ENCODE measurements at regions not wholly inside any gene's neighbourhood (a gene's known extent, or its start where the extent isn't known, plus 50 kb on each side); places are given as distances from the start of the nearest gene placed in this dataset.
"Not testable (repeated sequence)": the region's sequence is repeated elsewhere in the genome, so short reads cannot be mapped to it uniquely, and the experiment has no call there.

DNA sequence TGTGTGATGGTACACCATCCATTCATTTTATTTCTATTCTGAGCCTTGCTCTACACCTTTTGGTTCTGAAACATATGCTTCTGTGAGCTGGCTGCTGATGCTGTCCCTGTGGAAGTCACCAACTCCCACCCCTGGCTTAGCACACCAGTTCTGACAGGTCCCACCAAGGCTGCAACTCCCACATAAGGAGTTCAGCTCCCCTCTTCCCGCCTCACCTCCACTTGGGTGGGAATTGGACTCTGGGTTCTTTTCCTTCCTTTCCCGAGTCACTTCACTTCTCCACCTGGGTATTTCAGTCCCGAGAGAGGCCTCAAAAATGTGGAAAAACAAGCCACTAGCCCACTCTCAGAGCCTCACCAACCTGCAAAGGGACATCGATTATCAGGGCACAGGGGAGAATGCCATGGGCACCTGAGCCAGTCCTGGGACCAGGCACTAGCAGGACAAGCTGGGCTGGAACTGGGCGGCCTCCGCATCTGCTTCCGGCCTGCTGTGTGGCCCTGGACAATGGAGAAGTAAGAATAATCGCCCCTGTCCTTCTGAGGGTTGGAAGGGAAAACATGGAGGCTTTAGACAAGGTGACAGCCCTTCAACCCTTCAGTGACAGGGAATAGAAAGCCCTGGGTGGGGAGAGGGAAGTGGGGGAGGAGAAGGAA lies 80.1 kb downstream of the IGLL1 start:
- no peak overlapping the region for H3K27ac ChIP-seq (ENCODE audit: insufficient read depth in 1 of 2, low read depth in 1 of 2, low read length in 2 of 2, poor library complexity in 1 of 2, severe bottlenecking in 2 of 2)
- CTCF ChIA-PET = no interaction called here
- no peak overlapping the region for H3K4me3 ChIP-seq (ENCODE audit: control insufficient read depth in 1 of 7, extremely low read depth in 1 of 7, insufficient read depth in 4 of 7, low read depth in 2 of 7, low read length in 6 of 7)
- peaks cover 0 to 21% (median 14%) of the 10 kb centered on the region in 4 experiments for H3K4me1 ChIP-seq (ENCODE audit: control extremely low read depth in 1 of 4, control insufficient read depth in 4 of 4, insufficient read depth in 4 of 4, low read length in 3 of 4)
- H3K9me3 ChIP-seq (ENCODE audit: control extremely low read depth in 1 of 5, control insufficient read depth in 4 of 5, insufficient read depth in 2 of 5, low read depth in 1 of 5, low read length in 4 of 5) = no peaks in the 10 kb centered on the region
- POLR2A ChIA-PET = no interaction called here
- no peaks in the 10 kb centered on the region for H3K27me3 ChIP-seq (replicated peaks in 2 of 5; ENCODE audit: control insufficient read depth in 4 of 5, insufficient read depth in 5 of 5, low read length in 4 of 5)
- no peak for DNase-seq
- 95% methylated on average over 5 of the region's 8 CpGs for WGBS (ENCODE audit: insufficient coverage)
- no peaks in the 10 kb centered on the region for H3K36me3 ChIP-seq (ENCODE audit: control insufficient read depth in 4 of 4, insufficient read depth in 4 of 4, low read length in 3 of 4)

DNA sequence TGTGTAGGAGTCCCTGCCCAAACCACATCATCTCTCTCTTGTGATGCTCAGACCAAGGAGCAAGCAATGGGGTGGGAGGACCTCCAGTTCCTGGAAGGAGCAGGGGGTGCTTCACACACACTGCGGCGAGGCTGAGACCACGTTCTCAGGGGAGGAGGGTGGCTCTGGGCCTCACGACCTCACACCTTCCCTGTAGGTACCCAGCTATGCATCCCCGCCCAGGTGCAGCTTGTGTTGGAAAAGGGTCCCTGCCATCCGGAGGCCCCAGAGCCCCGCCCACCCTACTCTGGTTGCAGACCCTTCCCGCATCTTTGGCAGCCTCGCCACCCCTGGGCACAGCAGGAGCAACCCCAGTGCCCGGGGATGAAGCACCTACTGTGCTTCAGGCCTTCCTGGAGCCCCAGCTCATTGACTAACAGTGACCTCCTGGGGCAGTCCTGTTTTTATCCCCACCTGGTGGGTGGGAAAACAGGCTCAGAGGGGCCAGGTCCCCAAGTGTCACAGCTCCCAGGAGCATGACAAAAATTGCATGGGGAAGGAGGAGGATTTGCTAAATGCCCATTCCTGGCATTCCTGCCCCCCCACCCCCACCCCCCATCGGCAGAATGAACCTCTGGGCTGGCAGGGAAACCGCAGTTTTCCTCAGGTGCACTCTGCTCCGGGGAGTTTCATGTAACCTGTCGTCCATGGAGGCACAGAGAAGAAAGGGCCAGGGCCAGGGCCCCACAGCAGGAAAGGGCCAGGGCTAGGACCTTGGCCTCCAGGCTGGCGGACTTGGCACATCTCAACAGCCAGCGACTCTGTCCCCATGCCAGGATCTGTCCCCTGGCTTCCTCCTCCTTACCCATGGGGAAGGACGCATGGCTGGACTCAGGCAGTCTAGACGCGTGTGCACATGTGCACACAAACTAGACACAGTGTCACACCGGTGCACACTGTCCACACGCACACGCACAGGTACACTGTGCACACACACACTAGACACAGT lies 81.0 kb downstream of the IGLL1 start:
- ChIA-PET CTCF (no interaction called here), POLR2A (no interaction called here)
- no peaks in the 10 kb centered on the region for H3K9me3 ChIP-seq (ENCODE audit: control extremely low read depth in 1 of 5, control insufficient read depth in 4 of 5, insufficient read depth in 2 of 5, low read depth in 1 of 5, low read length in 4 of 5)
- no peak overlapping the region for H3K27ac ChIP-seq (ENCODE audit: insufficient read depth in 1 of 2, low read depth in 1 of 2, low read length in 2 of 2, poor library complexity in 1 of 2, severe bottlenecking in 2 of 2)
- no peak overlapping the region for H3K4me3 ChIP-seq (ENCODE audit: control insufficient read depth in 1 of 7, extremely low read depth in 1 of 7, insufficient read depth in 4 of 7, low read depth in 2 of 7, low read length in 6 of 7)
- peaks cover 0 to 24% (median 17%) of the 10 kb centered on the region in 4 experiments for H3K4me1 ChIP-seq (ENCODE audit: control extremely low read depth in 1 of 4, control insufficient read depth in 4 of 4, insufficient read depth in 4 of 4, low read length in 3 of 4)
- DNase-seq = no peak
- WGBS (ENCODE audit: insufficient coverage) = 93% methylated on average over 20 of the region's 22 CpGs
- no peaks in the 10 kb centered on the region for H3K27me3 ChIP-seq (replicated peaks in 2 of 5; ENCODE audit: control insufficient read depth in 4 of 5, insufficient read depth in 5 of 5, low read length in 4 of 5)
- H3K36me3 ChIP-seq (ENCODE audit: control insufficient read depth in 4 of 4, insufficient read depth in 4 of 4, low read length in 3 of 4) = no peaks in the 10 kb centered on the region

DNA sequence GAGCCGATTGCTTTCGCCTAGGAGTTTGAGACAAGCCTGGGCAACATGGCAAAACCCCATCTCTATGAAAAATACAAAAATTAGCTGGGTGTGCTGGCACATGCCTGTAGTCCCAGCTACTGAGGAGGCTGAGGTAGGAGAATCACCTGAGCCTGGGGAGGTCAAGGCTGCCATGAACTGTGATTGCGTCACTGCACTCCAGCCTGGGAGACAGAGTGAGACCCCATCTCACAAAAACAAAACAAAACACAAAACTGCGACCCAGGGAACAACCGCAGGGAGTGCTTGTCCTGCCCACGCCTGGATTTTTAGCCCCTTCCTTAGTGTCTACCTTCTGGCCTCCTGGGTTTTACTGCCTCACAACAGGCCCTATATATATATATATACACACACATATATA lies 82.2 kb downstream of the IGLL1 start:
- H3K9me3 ChIP-seq (ENCODE audit: control extremely low read depth in 1 of 5, control insufficient read depth in 4 of 5, insufficient read depth in 2 of 5, low read depth in 1 of 5, low read length in 4 of 5); POLR2A ChIA-PET; H3K27me3 ChIP-seq (replicated peaks in 2 of 5; ENCODE audit: control insufficient read depth in 4 of 5, insufficient read depth in 5 of 5, low read length in 4 of 5); CTCF ChIA-PET; H3K36me3 ChIP-seq (ENCODE audit: control insufficient read depth in 4 of 4, insufficient read depth in 4 of 4, low read length in 3 of 4); DNase-seq; H3K27ac ChIP-seq (ENCODE audit: insufficient read depth in 1 of 2, low read depth in 1 of 2, low read length in 2 of 2, poor library complexity in 1 of 2, severe bottlenecking in 2 of 2); H3K4me3 ChIP-seq (ENCODE audit: control insufficient read depth in 1 of 7, extremely low read depth in 1 of 7, insufficient read depth in 4 of 7, low read depth in 2 of 7, low read length in 6 of 7): not testable (repeated sequence)
- 93% methylated on average over 2 of the region's 6 CpGs for WGBS (ENCODE audit: insufficient coverage)
- H3K4me1 ChIP-seq (ENCODE audit: control extremely low read depth in 1 of 4, control insufficient read depth in 4 of 4, insufficient read depth in 4 of 4, low read length in 3 of 4) = peaks cover 0 to 22% (median 17%) of the 10 kb centered on the region in 4 experiments

DNA sequence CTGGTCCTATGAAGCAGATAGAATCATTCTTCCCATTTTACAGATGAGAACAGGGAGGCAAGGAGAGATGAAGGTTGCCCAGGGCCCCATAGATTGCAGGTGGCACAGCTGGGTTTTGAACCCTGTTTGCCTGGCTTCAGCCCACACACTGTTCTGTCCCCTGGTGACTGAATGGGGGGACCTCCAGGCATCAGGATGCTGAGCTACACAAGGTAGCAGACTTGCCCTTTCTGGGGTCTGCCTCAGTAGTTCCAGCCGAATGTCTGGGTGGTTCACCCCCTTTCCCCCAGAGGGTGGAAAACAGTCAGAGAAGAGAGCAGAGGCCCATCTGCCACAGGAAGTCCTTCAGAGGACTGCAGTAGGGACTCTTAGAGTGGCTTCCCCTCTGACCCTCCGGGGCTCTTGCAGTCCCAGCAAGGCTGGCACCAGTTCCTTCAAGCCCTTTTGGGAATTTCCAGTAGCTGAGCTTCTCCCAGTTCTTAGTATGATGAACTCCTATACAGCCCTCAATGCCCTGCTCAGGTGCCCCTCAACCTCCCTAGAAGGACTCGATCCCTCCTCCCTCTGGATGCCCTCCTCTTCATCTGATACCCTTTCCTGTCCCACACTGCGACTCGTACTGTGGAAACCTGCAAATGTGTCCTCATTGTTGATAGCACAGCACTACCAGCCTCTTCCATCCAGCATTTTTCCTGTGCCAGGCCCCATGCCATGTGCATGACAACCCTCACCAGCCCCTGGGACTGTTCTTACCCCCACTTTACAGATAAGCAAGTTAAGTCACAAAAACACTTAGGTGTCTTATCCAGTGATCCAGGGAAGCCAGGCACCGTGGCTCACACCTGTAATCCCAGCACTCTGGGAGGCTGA lies 82.8 kb downstream of the IGLL1 start:
- ChIA-PET POLR2A (no interaction called here), CTCF (no interaction called here)
- no peak for DNase-seq
- Histone ChIP-seq H3K4me3 (ENCODE audit: control insufficient read depth in 1 of 7, extremely low read depth in 1 of 7, insufficient read depth in 4 of 7, low read depth in 2 of 7, low read length in 6 of 7) (no peak overlapping the region), H3K27ac (ENCODE audit: insufficient read depth in 1 of 2, low read depth in 1 of 2, low read length in 2 of 2, poor library complexity in 1 of 2, severe bottlenecking in 2 of 2) (no peak overlapping the region), H3K9me3 (ENCODE audit: control extremely low read depth in 1 of 5, control insufficient read depth in 4 of 5, insufficient read depth in 2 of 5, low read depth in 1 of 5, low read length in 4 of 5) (no peaks in the 10 kb centered on the region), H3K27me3 (replicated peaks in 2 of 5; ENCODE audit: control insufficient read depth in 4 of 5, insufficient read depth in 5 of 5, low read length in 4 of 5) (no peaks in the 10 kb centered on the region), H3K36me3 (ENCODE audit: control insufficient read depth in 4 of 4, insufficient read depth in 4 of 4, low read length in 3 of 4) (no peaks in the 10 kb centered on the region), H3K4me1 (ENCODE audit: control extremely low read depth in 1 of 4, control insufficient read depth in 4 of 4, insufficient read depth in 4 of 4, low read length in 3 of 4) (peaks cover 0 to 22% (median 17%) of the 10 kb centered on the region in 4 experiments)
- WGBS (ENCODE audit: insufficient coverage) = 86% methylated on average over 6 of the region's 6 CpGs

- ChIA-PET CTCF (no interaction called here), POLR2A (interaction anchor here (0.6 kb wide), 1 partner anchor 111 kb away, joined by 3 read pairs; no protein-coding TSS in a partner anchor)
- Histone ChIP-seq H3K36me3 (ENCODE audit: control insufficient read depth in 4 of 4, insufficient read depth in 4 of 4, low read length in 3 of 4) (no peaks in the 10 kb centered on the region), H3K4me3 (ENCODE audit: control insufficient read depth in 1 of 7, extremely low read depth in 1 of 7, insufficient read depth in 4 of 7, low read depth in 2 of 7, low read length in 6 of 7) (no peak overlapping the region), H3K27ac (ENCODE audit: insufficient read depth in 1 of 2, low read depth in 1 of 2, low read length in 2 of 2, poor library complexity in 1 of 2, severe bottlenecking in 2 of 2) (no peak overlapping the region), H3K9me3 (ENCODE audit: control extremely low read depth in 1 of 5, control insufficient read depth in 4 of 5, insufficient read depth in 2 of 5, low read depth in 1 of 5, low read length in 4 of 5) (no peaks in the 10 kb centered on the region), H3K27me3 (replicated peaks in 2 of 5; ENCODE audit: control insufficient read depth in 4 of 5, insufficient read depth in 5 of 5, low read length in 4 of 5) (no peaks in the 10 kb centered on the region), H3K4me1 (ENCODE audit: control extremely low read depth in 1 of 4, control insufficient read depth in 4 of 4, insufficient read depth in 4 of 4, low read length in 3 of 4) (peaks cover 0 to 22% (median 17%) of the 10 kb centered on the region in 4 experiments)
- WGBS (ENCODE audit: insufficient coverage) = 100% methylated on average over 2 of the region's 3 CpGs
- DNase-seq = no peak
These were observed 83.7 kb downstream of the IGLL1 start for GRCh38 chr22:23496445-23496833.

DNA sequence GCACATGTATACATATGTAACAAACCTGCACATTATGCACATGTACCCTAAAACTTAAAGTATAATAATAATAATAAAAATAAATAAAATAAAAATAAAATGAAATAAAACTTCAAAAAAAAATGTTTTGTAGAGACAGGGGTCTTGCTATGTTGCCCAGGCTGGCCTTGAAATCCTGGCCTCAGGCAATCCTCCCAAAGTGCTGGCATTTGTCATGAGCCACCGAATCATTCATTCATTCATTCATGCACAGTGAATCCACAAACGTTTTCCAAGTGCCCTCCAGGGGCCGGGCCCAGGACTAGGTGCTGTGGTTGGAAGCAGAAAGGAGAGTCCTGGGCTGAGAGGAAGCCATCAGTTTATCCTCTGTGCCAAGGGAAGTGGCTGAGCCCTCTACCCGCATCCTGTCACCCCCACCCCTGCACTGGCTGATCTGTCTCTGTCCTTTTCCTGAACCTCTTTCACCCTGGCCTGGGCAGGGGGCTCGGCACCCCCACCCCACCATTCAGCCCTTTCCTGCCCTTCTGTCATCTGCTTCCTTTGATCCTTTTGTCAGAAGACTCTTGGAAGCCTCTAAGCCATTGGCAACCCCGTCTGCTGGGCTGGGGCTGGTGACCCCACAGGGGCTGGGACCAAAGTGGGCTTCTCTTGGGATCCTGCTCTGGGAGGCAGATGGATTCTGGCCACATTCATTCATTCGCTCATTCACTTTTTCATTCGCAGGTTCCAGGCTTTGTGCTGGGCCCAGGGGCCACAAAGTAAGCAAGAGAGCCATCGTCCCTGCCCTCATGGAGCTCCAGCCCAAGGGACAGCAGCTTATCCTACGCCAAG lies 84.3 kb downstream of the IGLL1 start:
- H3K9me3 ChIP-seq (ENCODE audit: control extremely low read depth in 1 of 5, control insufficient read depth in 4 of 5, insufficient read depth in 2 of 5, low read depth in 1 of 5, low read length in 4 of 5) = no peaks in the 10 kb centered on the region
- peak overlapping the region in 1 of 7 experiments; percentile 5 for H3K4me3 ChIP-seq (ENCODE audit: control insufficient read depth in 1 of 7, extremely low read depth in 1 of 7, insufficient read depth in 4 of 7, low read depth in 2 of 7, low read length in 6 of 7)
- POLR2A ChIA-PET = interaction anchor here (0.6 kb wide), 1 partner anchor 110 kb away, joined by 3 read pairs; no protein-coding TSS in a partner anchor
- peak; percentile 10 to 76 (median 75) for DNase-seq
- CTCF ChIA-PET = interaction anchor here (1.2 kb wide), 1 partner anchor 43 kb away, joined by 3 read pairs; no protein-coding TSS in a partner anchor
- WGBS (ENCODE audit: insufficient coverage) = 47% methylated on average over 7 of the region's 10 CpGs
- no peak overlapping the region for H3K27ac ChIP-seq (ENCODE audit: insufficient read depth in 1 of 2, low read depth in 1 of 2, low read length in 2 of 2, poor library complexity in 1 of 2, severe bottlenecking in 2 of 2)
- no peaks in the 10 kb centered on the region for H3K27me3 ChIP-seq (replicated peaks in 2 of 5; ENCODE audit: control insufficient read depth in 4 of 5, insufficient read depth in 5 of 5, low read length in 4 of 5)
- H3K4me1 ChIP-seq (ENCODE audit: control extremely low read depth in 1 of 4, control insufficient read depth in 4 of 4, insufficient read depth in 4 of 4, low read length in 3 of 4) = peaks cover 0 to 22% (median 17%) of the 10 kb centered on the region in 4 experiments
- H3K36me3 ChIP-seq (ENCODE audit: control insufficient read depth in 4 of 4, insufficient read depth in 4 of 4, low read length in 3 of 4) = no peaks in the 10 kb centered on the region

Data from common myeloid progenitor, CD34-positive (primary cell).